ENCODE measurements at regions not wholly inside any gene's neighbourhood (a gene's known extent, or its start where the extent isn't known, plus 50 kb on each side); places are given as distances from the start of the nearest gene placed in this dataset.

GRCh38 chr4:43458293-43458692 is 565.8 kb downstream of the GRXCR1 start:
- H3K27ac ChIP-seq (ENCODE audit: control insufficient read depth, insufficient read depth), result no peak overlapping the region
- ChIA-PET SMC1A (ENCODE audit: uncharacterized antibody, unreplicated experiment) (interaction anchor here (1.8 kb wide), 1 partner anchor 15 kb away, joined by 4 read pairs; no protein-coding TSS in a partner anchor), CTCF (no interaction called here), RAD21 (ENCODE audit: unreplicated experiment) (no interaction called here), POLR2A (no interaction called here)
- H4K20me1 ChIP-seq (ENCODE audit: control insufficient read depth, insufficient read depth), result no peaks in the 10 kb centered on the region
- no peaks in the 10 kb centered on the region for H3K9me3 ChIP-seq (replicated peaks; ENCODE audit: control insufficient read depth, insufficient read depth, low read length)
- H3K4me2 ChIP-seq (ENCODE audit: control insufficient read depth, insufficient read depth), result no peak overlapping the region
- FAIRE-seq, result no peak
- DNase-seq (ENCODE audit: low read depth, low spot score), result no peak
- H3K4me1 ChIP-seq (ENCODE audit: control insufficient read depth, insufficient read depth, low read length), result no peaks in the 10 kb centered on the region
- in situ Hi-C loops (cut with MboI), result no loop called here
- H3K27me3 ChIP-seq (replicated peaks in 1 of 2; ENCODE audit: control insufficient read depth in 2 of 2, insufficient read depth in 2 of 2, low read length in 1 of 2), result no peaks in the 10 kb centered on the region
- no peaks in the 10 kb centered on the region for H3K36me3 ChIP-seq (ENCODE audit: control insufficient read depth in 2 of 2, insufficient read depth in 2 of 2, low read length in 1 of 2)
- TF ChIP-seq USF1 (IDR thresholded peaks at IDR 0.05; ENCODE audit: borderline replicate concordance, extremely low read length, insufficient read depth, low read depth, low read length) (no peak), SKIL (IDR thresholded peaks at IDR 0.05; ENCODE audit: low read depth, poor library complexity, severe bottlenecking) (no peak), KDM1A (IDR thresholded peaks at IDR 0.05; ENCODE audit: borderline replicate concordance) (no peak), ZBTB40 (IDR thresholded peaks at IDR 0.05; ENCODE audit: borderline replicate concordance) (no peak), GATAD2B (conservative IDR thresholded peaks at IDR 0.05; ENCODE audit: low read depth) (no peak), NFYA (IDR thresholded peaks at IDR 0.05; ENCODE audit: borderline replicate concordance, low read depth, low read length) (no peak), BMI1 (IDR thresholded peaks at IDR 0.05; ENCODE audit: borderline replicate concordance) (no peak)
- H2AFZ ChIP-seq (ENCODE audit: control insufficient read depth, low read depth, low read length), result no peak overlapping the region
- intact Hi-C loops (cut with micrococcal nuclease; ENCODE audit: unreplicated experiment), result no loop called here
- no TSS peak for BruUV-seq (replicated peaks)
- no peak overlapping the region for H3K4me3 ChIP-seq
- no peaks in the 10 kb centered on the region for H3K79me2 ChIP-seq (ENCODE audit: control insufficient read depth, insufficient read depth, low read length)
- WGBS (ENCODE audit: insufficient coverage, insufficient replicate concordance, low lambda C conversion rate, missing lambda C conversion rate), result 11% methylated on average over 4 of the region's 4 CpGs
- no peak overlapping the region for H3K9ac ChIP-seq (ENCODE audit: control insufficient read depth, insufficient read depth, low read length)
- ATAC-seq, result no peak

All from GM12878 (cell line).